OCI-LY3 (cell line): ENCODE measurements at regions not wholly inside any gene's neighbourhood (a gene's known extent, or its start where the extent isn't known, plus 50 kb on each side); places are given as distances from the start of the nearest gene placed in this dataset.

Source experiments
- CTCF ChIP-seq: fragments of 200-600, 300-600 bp; sonication (generic); IDR thresholded peaks from 2 replicates; pipeline ENCODE4 v1.5.1; 2014; ENCODE audit warnings: antibody characterized with exemption, low read length, low read depth
- EZH2phosphoT487 ChIP-seq: fragments of 200-600 bp; shearing (Covaris generic); IDR thresholded peaks from 2 replicates; pipeline ENCODE4 v1.6.1; 2018; ENCODE audit warnings: antibody characterized with exemption, mixed run types, low read depth

- TF ChIP-seq CTCF: no peak
- no peak for TF ChIP-seq EZH2phosphoT487
Observed at GRCh38 chr1:30366199-30366598, 357.2 kb downstream of the MATN1 start.
